Breast epithelium (tissue), 3 donors: ENCODE measurements at regions not wholly inside any gene's neighbourhood (a gene's known extent, or its start where the extent isn't known, plus 50 kb on each side); places are given as distances from the start of the nearest gene placed in this dataset.

Source experiments
- CTCF ChIP-seq, 3 donors: fragments of 450-650 bp; IDR thresholded peaks; one replicate each; pipeline ENCODE4 v1.5.1; 2016 to 2017; ENCODE audit warnings: antibody characterized with exemption in 3 of 3, mild to moderate bottlenecking in 3 of 3, moderate library complexity in 3 of 3
- POLR2AphosphoS5 ChIP-seq, 3 donors: sonication (generic); formaldehyde crosslinking; IDR thresholded peaks; one replicate each; pipeline ENCODE4 v1.6.1; 2017; ENCODE audit warnings: antibody characterized with exemption in 3 of 3

- TF ChIP-seq CTCF (IDR thresholded peaks at IDR 0.05) (no peak), POLR2AphosphoS5 (IDR thresholded peaks at IDR 0.05) (no peak)
These were observed 572.4 kb upstream of the PPP2R3A start for GRCh38 chr3:135393159-135393558.
